SIG-M5 treated with dmso at 0.1 percent for 504 hours (cell line): ENCODE measurements at regions not wholly inside any gene's neighbourhood (a gene's known extent, or its start where the extent isn't known, plus 50 kb on each side); places are given as distances from the start of the nearest gene placed in this dataset.
A peak's percentile ranks its signal among the peaks of the same experiment; 100 is the strongest.

Source experiments
- DNase-seq: peaks from one replicate; lab custom pipeline; 2025; ENCODE audit not compliant: unreplicated experiment; lab: John Stamatoyannopoulos, UW

GRCh38 chr10:53749439-53749838, 976.9 kb upstream of the MBL2 start:
- DNase-seq: no peak

DNA sequence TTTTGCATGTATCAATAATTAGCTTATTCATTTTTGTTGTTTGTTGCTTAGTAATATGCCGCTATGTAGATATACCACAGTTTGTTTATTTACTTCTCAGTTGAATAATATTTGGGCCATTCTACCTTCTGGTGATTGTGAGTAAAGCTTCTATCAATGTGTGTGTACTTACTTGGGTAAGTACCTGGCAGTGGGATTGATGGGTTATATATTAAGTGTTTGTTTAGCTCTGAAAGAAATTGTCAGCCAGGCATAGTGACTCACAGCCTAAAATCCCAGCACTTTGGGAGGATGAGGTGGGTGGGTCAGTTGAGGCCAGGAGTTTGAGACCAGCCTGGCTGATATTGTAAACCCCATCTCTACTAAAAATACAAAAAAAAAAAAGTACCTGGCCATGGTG, 975.7 kb upstream of the MBL2 start:
- DNase-seq: no peak

- DNase-seq: no peak
Observed at GRCh38 chr10:53744746-53745145, 972.2 kb upstream of the MBL2 start.

GRCh38 chr10:53744176-53744575, 971.6 kb upstream of the MBL2 start:
- no peak for DNase-seq

DNA sequence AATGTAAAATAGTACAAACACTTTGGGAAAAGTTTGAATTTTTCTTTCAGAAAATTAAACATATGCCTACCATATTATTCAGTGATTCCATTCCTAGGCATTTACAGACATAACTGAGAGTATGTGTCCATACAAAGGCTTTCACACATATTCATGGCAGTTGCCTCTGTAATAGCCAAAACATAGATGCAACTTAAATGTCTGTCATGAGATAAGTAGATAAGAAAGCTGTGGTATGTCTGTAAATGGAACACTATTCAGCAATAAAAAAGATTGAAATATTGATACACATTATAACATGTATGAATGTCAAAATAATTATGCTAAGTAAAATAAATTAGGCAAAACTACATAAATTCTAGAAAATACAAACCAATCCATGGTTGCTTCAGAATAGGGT, 964.5 kb upstream of the MBL2 start:
- no peak for DNase-seq

DNA sequence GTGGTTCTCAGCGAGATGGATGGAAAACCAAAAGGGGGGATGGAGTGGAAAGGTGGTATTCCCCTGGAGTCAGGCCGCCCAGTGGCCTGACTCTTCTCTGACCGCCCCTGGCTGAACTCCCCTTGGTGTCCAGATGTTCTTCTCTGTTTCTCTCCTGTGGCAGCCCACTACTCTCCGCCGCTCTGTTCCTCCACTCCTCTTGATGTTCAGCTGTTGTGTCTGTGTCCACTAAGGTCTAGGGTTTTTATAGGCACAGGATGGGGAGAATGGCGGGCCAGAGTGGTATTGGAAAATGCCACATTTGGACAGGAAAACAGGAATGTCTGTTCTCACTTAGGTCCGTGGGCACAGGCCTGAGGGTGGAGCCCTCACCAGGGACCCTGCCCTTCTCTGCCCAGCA, 954.3 kb upstream of the MBL2 start:
- DNase-seq: no peak

DNA sequence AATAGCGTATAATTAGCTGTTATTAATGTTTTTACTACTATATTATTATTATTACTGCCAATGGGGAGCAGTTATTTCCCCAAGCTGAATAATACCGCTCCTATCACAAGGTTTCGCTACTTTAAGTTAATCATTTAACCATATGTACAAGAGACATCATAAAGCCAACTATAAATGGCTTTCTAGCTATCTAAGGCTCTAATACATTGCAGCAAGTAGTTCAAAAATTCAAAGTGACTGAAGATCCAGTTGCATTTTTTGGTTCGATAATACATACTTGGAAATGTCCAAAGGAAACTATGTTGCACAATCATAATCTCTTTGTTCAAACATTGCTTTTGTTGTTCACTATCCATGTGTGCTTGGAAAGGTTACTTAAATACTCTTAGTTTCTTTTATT, 952.0 kb upstream of the MBL2 start:
- no peak for DNase-seq

- DNase-seq: peak; percentile 2
Observed at GRCh38 chr10:53719658-53720057, 947.1 kb upstream of the MBL2 start.

- no peak for DNase-seq
Observed at GRCh38 chr10:53716156-53716555, 943.6 kb upstream of the MBL2 start.

DNA sequence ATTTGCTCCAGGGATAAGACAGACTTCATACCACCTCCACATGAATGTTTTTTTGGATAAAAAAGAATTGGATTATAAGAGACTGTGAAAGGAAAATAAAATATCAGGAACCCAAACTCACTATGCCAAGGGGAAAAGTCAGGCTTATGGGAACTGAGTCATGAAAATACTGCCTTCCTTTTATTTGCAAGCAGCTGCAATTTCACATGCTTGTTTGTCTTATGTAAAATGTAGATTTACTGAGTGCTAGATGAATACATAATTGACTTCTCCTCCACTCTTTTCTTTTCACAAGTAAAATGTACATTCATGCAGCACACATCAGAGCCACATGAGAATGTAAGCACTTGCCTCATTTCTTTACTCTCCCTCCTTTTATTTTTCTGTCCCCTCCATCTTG, 940.8 kb upstream of the MBL2 start:
- DNase-seq: no peak

DNA sequence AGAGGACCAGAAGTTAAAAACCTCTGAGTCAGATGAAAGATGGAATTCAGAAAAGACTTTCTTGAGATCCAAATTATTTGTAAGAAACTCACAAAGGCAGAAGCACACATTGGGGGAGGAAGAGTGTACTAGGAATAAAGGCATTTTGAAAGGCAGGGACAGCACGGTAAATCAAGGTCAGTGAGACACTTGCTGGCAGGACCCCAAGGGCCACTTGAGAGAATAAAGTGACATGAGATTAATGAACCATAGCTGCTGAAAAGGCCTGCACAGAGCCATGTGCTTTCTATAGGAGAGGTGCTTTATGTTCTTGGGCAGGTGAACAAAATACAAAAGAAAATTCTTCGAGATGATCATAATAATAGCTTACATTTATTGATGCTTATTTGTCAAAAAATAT, 929.9 kb upstream of the MBL2 start:
- DNase-seq: no peak

DNA sequence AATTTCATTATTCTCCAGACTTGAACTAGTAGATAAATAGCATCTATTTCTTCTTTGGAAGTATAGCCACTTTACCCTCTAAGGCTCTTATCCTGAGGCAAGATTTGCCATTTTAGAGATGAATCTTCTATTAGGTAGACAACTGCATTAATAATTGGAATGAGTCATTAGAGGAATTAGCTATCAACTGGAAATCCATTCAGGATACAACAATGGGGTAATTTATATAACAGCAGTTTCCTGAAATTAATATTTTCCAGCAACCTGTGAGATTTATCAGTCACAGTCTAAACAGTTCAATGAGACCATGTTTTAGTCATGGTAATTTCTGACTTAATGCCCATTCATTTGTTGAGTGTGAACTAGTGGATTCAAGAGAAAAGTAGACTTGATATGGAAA, 928.6 kb upstream of the MBL2 start:
- DNase-seq: no peak

DNA sequence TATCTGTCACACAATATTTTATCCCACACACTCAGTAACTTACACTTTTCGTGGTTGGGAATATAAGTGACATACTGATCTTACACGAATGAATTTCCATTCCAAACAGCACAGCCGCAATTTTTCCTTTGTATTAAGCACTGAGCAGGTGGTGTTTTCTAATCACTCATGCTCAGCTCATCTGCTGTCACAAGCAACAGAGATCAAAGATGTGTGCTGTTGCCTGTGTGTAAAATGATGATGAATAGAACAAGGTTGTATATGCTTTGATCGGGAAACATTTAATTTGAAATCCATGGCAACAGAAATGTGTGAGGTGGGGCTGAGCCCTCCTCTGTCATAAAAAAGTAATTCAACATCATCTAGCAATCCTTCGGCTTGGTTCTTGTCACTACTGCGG, 927.7 kb upstream of the MBL2 start:
- DNase-seq: no peak

DNA sequence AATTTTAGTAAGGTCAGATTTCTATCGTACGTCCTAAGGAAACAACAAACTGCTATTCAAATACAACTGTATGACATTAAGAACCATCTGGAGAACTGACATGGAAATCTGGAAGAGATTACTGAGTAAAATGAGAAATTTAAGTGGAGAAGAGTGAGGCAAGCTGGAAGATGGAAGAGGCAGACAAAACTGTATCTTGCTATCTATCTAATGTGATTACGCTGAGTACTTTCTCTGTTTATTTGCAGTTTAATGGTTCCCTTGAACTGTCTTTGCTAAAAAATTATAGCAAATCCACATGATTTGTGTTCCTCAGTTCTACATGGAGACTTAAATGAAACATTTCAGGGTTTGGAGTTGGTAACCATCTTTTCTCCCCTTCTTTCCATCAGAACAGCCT, 927.1 kb upstream of the MBL2 start:
- DNase-seq: no peak

- no peak for DNase-seq
Observed at GRCh38 chr10:53699231-53699630, 926.6 kb upstream of the MBL2 start.

DNA sequence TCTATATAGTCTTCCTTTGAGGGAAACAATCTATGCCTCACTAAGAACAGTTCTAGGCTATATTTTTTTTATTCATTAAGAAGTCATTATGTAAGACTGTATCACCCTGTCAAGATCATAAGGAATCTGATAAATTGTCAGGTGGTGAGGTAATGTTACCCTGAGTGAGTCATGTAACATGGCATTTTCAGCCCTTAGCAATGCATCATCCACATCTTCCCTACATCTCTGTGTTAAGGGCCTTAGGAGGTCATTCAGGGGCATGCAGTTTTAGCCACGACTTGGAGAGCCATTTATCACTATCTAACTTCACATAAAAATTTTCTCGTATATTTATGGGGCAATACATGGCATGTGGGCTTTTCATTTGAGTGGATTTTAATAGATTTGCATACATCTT, 924.5 kb upstream of the MBL2 start:
- DNase-seq: no peak

GRCh38 chr10:53690524-53691240, 918.1 kb upstream of the MBL2 start:
- DNase-seq: no peak

- no peak for DNase-seq
Observed at GRCh38 chr10:53687800-53688199, 915.2 kb upstream of the MBL2 start.

DNA sequence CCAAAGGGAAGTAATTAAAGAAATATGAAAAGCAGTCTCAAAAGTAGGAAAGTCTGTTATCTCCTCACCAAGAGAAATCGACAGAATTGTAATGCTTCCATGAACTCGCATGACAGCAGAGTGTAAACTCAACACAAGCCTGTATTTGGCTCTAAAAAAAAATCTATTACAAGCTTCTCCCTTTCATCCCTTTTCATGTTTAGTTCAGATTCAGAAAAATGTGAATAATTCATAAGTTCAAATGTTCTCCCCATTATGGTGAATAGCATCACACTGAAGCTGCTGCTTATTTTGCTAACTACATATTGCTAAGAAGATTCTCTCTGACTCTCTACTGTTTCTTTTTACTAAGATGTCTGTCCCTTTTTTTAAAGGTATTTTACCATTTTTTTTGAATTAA, 910.3 kb upstream of the MBL2 start:
- DNase-seq: no peak

GRCh38 chr10:53682458-53682857, 909.9 kb upstream of the MBL2 start:
- DNase-seq: no peak

- DNase-seq: no peak
Observed at GRCh38 chr10:53679666-53680065, 907.1 kb upstream of the MBL2 start.

DNA sequence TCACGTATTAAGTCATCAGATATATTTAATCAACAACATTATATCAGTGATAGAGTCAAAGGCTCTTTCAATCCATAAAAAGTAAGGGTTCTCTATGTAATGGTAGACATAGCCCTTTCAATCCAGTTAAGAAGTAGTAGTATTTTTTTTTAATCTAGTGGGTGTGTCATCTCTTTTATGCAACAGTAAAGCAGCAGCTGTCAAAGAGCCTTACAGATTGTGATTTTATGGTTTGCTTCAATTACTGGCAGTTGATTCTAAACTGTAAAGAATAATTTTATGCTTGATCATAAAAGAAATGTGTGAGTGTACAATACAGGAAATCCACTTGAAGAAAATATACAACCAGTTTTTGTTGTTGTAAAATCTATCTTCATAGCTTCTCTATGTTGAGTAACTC, 902.6 kb upstream of the MBL2 start:
- DNase-seq: no peak

DNA sequence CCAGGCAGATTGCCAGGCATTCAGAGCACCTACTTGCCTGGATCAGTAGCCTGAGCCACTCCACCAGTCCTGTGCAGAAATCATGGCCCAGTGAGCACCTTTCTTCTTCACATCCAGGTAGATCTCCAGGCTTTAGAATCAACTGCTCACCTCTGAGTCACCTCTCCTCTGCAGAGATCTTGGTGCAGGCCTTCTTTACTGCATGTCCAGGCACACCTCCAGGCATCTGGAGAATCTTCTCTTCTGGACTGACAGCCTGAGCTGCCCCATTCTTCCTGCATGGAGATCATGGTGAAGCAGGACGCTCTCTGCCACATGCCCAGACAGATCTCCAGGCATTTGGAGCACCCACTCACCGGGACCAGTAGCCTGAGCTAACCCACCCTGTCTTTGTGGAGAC, 894.5 kb upstream of the MBL2 start:
- DNase-seq: no peak
